Epithelial cell of proximal tubule (primary cell): ENCODE measurements at regions not wholly inside any gene's neighbourhood (a gene's known extent, or its start where the extent isn't known, plus 50 kb on each side); places are given as distances from the start of the nearest gene placed in this dataset.

ENCODE experiments used
- DNase-seq: peaks from one replicate; pipeline ENCODE4 v3.0.0-alpha.2; 2011; ENCODE audit warnings: low read depth
- H3K4me3 ChIP-seq: 2 replicates; pipeline ENCODE4 v1.5.1; 2011; ENCODE audit warnings: low read depth, mild to moderate bottlenecking, low read length
- TF ChIP-seq, protein P1 (sequence below): conservative IDR thresholded peaks from 2 replicates; pipeline ENCODE4 v1.5.1; 2012; ENCODE audit warnings: low read depth, mild to moderate bottlenecking, low read length

DNA sequence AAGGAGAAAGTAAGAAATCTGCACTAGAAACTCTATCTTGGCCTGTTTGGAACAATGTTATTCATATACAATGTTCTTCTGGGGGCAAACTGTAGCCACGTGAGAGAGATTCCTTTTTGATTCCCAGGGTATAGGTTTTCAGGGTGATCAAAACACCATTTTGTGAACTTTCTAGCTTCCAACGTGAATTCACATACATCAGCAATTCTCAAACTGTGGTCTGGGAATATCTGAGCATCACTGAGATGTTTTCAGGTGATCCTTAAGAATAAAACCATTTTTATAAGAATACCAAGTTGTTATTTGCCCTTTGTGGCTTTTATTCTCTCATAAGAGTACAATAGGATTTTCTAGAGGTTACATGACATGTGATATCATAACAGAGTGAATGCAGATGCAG is 66.9 kb upstream of the ATP1A1 start:
- no peak for DNase-seq
- TF ChIP-seq, protein P1, sequence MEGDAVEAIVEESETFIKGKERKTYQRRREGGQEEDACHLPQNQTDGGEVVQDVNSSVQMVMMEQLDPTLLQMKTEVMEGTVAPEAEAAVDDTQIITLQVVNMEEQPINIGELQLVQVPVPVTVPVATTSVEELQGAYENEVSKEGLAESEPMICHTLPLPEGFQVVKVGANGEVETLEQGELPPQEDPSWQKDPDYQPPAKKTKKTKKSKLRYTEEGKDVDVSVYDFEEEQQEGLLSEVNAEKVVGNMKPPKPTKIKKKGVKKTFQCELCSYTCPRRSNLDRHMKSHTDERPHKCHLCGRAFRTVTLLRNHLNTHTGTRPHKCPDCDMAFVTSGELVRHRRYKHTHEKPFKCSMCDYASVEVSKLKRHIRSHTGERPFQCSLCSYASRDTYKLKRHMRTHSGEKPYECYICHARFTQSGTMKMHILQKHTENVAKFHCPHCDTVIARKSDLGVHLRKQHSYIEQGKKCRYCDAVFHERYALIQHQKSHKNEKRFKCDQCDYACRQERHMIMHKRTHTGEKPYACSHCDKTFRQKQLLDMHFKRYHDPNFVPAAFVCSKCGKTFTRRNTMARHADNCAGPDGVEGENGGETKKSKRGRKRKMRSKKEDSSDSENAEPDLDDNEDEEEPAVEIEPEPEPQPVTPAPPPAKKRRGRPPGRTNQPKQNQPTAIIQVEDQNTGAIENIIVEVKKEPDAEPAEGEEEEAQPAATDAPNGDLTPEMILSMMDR, result no peak
- H3K4me3 ChIP-seq, result no peak overlapping the region

DNA sequence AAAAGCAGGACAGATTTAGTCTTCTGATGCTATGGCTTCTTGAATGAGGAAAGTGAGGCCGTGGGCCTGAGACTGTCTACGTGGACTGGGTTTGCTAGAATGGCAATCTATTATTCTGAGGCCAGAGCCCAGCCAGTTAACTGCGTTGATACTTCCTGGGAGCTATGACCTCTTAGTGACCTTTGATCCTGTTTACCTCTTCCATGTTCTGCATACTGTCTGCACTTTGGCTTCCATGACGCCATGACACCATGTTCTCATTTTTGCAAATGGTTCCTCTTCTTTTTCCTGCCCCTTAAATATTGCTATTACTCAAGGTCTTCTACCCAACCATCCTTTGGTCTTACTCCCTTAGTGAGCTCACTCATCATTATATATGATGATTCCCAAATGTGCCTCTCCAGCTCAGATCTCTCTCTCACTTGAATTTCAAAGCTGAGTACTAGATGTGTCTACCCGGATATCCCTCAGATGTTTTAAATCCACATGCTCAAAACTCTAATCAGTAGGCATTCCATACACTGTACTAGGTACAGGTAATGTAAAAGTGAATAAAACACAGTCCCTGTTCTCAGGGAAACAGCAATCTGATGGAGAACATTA is 66.1 kb upstream of the ATP1A1 start:
- TF ChIP-seq, protein P1, result no peak

DNA sequence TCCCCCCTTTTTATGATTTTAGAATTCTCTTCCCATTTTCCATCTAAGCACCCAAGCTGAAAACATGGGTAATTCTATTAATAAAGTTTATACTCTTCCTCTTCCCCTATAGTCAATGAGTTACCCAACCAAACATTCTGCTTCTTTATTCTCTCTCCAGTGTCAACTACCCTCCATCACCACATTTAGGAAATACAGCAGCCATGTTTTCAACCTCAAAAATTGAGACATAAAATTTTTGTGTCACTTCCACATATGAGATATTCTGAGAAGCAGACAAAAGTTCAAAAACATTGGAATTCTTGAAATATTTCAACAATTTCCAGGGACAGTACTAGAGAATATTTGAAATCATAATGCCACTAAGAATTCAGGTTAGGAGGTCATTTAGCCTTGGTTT is 64.8 kb upstream of the ATP1A1 start:
- no peak for DNase-seq
- H3K4me3 ChIP-seq, result no peak overlapping the region
- TF ChIP-seq, protein P1, result no peak

More for the DNA sequence above, 66.1 kb upstream of the ATP1A1 start:
- no peak overlapping the region for H3K4me3 ChIP-seq
- DNase-seq, result no peak

DNA sequence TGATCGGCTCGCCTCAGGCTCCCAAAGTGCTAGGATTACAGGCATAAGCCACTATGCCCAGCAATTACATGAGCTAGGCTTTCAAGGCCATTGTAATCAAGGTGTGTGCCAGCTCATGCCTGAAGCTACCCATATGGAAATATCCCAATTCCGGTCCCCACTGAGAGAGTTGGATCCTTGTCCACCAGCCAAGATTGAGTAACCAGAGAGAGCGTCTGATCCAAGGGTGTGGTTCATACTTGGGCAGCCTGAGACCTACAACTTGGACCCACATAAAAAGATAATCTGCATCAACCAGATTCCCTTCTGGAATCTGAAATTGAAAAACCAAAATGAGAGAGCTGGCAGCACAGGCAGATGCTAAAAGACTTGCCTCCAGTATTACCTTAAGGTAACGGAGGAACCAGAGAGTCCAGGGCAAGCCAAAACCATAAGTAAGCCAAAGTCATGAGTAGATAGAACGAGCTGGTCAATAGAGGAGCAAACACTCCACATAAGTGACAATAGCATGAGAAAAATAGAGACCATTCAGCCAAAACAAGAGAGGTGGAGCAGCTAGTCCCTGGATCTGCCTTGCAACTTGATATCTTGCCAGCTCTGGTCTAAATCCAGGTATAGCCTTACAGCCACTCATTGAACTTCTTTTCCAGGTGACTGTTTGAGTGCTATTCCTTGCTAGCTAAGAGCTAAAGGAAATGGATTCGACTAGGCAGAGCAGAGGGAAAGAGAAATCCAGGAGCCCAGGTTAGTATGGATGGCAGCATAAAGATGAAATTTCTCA is 63.8 kb upstream of the ATP1A1 start:
- no peak overlapping the region for H3K4me3 ChIP-seq
- DNase-seq, result no peak
- TF ChIP-seq, protein P1, result no peak

DNA sequence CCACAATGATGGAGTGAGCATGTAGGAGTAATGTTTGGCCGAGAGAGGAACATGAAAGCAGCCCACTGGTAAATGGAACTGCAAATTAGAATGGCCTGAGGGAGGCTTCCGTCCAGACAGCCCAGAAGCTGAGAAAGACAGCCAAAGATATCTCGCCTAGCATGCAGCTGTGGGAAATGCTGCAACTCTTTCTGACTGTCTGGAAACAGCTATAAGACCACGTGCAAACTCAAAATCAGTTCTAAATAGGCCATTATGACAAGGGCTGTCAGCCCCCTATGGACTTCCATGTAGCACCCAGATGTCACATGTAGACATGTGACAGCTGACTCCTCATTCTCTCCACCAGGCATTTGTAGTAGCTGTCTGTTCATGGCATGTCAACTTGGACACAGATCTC is 62.9 kb upstream of the ATP1A1 start:
- no peak overlapping the region for H3K4me3 ChIP-seq
- no peak for DNase-seq
- TF ChIP-seq, protein P1, result no peak

DNA sequence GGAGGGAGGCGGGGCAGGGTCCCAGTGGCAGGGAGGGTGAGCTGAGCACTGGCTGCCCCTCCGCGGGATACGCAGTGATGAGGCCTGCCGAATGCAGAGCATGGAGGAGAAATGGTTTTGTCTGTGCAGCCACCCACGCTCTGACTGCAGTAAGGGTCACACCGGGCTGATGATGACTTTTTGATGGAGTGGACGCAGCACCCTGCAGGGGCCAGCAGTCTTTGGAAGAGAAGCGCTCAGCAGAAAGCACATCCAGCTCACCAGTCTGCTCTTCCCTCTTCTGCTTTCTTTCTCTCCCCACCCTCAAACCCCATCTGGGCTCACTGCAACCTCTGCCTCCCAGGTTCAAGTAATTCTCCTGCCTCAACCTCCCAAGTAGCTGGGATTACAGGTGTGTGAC is 61.9 kb upstream of the ATP1A1 start:
- H3K4me3 ChIP-seq, result no peak overlapping the region
- DNase-seq, result no peak
- TF ChIP-seq, protein P1, result no peak
